GM12878 (cell line): ENCODE measurements at regions not wholly inside any gene's neighbourhood (a gene's known extent, or its start where the extent isn't known, plus 50 kb on each side); places are given as distances from the start of the nearest gene placed in this dataset.

ENCODE experiments used
- ATAC-seq: fragments of 200-7000 bp; cut with Tn5 transposase; 3 replicates; pipeline ENCODE4 v1.9.1; 2020; ENCODE audit warnings: mild to moderate bottlenecking, moderate library complexity
- BruUV-seq: library from RNA; stranded (reverse); fragments of 400-500 nt; replicated peaks from 2 replicates; lab custom pipeline; 2021; lab: Mats Ljungman, UMichigan
- CTCF ChIA-PET: fragments of 300-600 bp; sonication (Branson Sonifier 250); formaldehyde crosslinking; extraction: SDS; loops from one replicate; lab custom pipeline; 2021; ENCODE audit warnings: inconsistent platforms; lab: Yijun Ruan, JAX
- POLR2A ChIA-PET: fragments of 350-600 bp; formaldehyde crosslinking; extraction: SDS; loops from one replicate; lab custom pipeline; 2021; ENCODE audit warnings: inconsistent platforms; lab: Charles Lee
- RAD21 ChIA-PET: fragments of 300-600 bp; sonication (Branson Sonifier 250); formaldehyde crosslinking; loops from one replicate; lab custom pipeline; 2023; ENCODE audit warnings: antibody characterized with exemption; ENCODE audit not compliant: unreplicated experiment; lab: Charles Lee
- SMC1A ChIA-PET: fragments of 300-600 bp; sonication (Branson Sonifier 250); formaldehyde crosslinking; loops from one replicate; lab custom pipeline; 2023; ENCODE audit not compliant: unreplicated experiment, uncharacterized antibody; lab: Charles Lee
- DNase-seq: peaks from one replicate; pipeline ENCODE4 v3.0.0-alpha.2; 2011; ENCODE audit warnings: low read depth, low spot score
- FAIRE-seq: peaks from 3 replicates; lab custom pipeline; 2011; peaks lifted over from hg19 to GRCh38; lab: Jason Lieb, UNC
- H2AFZ ChIP-seq: 2 replicates; pipeline ENCODE4 v1.6.0; 2011; ENCODE audit warnings: low read depth, low read length, control low read depth; ENCODE audit not compliant: control insufficient read depth
- H3K27ac ChIP-seq: 2 replicates; pipeline ENCODE4 v1.5.1; 2011; ENCODE audit warnings: control low read depth; ENCODE audit not compliant: control insufficient read depth, insufficient read depth
- H3K27me3 ChIP-seq, 2 experiments: replicated peaks in 1 of 2; 2 replicates each; pipeline versions ENCODE4 v1.6.0 to v1.6.1; 2011; ENCODE audit warnings: low read length in 1 of 2; ENCODE audit not compliant: control insufficient read depth in 2 of 2, insufficient read depth in 2 of 2
- H3K36me3 ChIP-seq, 2 experiments: 2 replicates each; pipeline ENCODE4 v1.5.1; 2011; ENCODE audit warnings: low read length in 1 of 2; ENCODE audit not compliant: control insufficient read depth in 2 of 2, insufficient read depth in 2 of 2
- H3K4me1 ChIP-seq: 2 replicates; pipeline ENCODE4 v1.6.1; 2011; ENCODE audit warnings: mild to moderate bottlenecking, low read length, moderate library complexity, mixed read lengths; ENCODE audit not compliant: control insufficient read depth, insufficient read depth
- H3K4me2 ChIP-seq: 2 replicates; pipeline ENCODE4 v1.6.0; 2011; ENCODE audit warnings: control low read depth; ENCODE audit not compliant: control insufficient read depth, insufficient read depth
- H3K4me3 ChIP-seq: fragments of 200-600 bp; sonication (generic); 2 replicates; pipeline ENCODE4 v1.5.1; 2016
- H3K79me2 ChIP-seq: 2 replicates; pipeline ENCODE4 v1.6.0; 2011; ENCODE audit warnings: low read length; ENCODE audit not compliant: control insufficient read depth, insufficient read depth
- H3K9ac ChIP-seq: 2 replicates; pipeline ENCODE4 v1.8.0; 2011; ENCODE audit warnings: low read length, control low read depth, mixed read lengths; ENCODE audit not compliant: control insufficient read depth, insufficient read depth
- H3K9me3 ChIP-seq: replicated peaks from 3 replicates; pipeline ENCODE4 v1.5.1; 2011; ENCODE audit warnings: mild to moderate bottlenecking, low read length; ENCODE audit not compliant: control insufficient read depth, insufficient read depth
- H4K20me1 ChIP-seq: 2 replicates; pipeline ENCODE4 v1.6.0; 2011; ENCODE audit not compliant: control insufficient read depth, insufficient read depth
- BMI1 ChIP-seq: fragments of 450-650 bp; IDR thresholded peaks from 2 replicates; pipeline ENCODE4 v1.6.1; 2016; ENCODE audit warnings: mild to moderate bottlenecking, moderate library complexity, borderline replicate concordance
- BRCA1 ChIP-seq: IDR thresholded peaks from 2 replicates; pipeline ENCODE4 v1.6.1; 2011; ENCODE audit warnings: low read depth, low read length, improper control_type of control experiment
- CREB1 ChIP-seq: IDR thresholded peaks from 2 replicates; pipeline ENCODE4 v1.6.1; 2012; ENCODE audit warnings: low read depth, mild to moderate bottlenecking, inconsistent platforms
- CREM ChIP-seq: IDR thresholded peaks from 2 replicates; pipeline ENCODE4 v1.6.1; 2014; ENCODE audit warnings: antibody characterized with exemption, low read depth
- E4F1 ChIP-seq: fragments of 450-650 bp; IDR thresholded peaks from 2 replicates; pipeline ENCODE4 v1.6.1; 2018; ENCODE audit warnings: borderline replicate concordance, mild to moderate bottlenecking; ENCODE audit not compliant: partially characterized antibody
- FOXK2 ChIP-seq: fragments of 450-650 bp; IDR thresholded peaks from 2 replicates; pipeline ENCODE4 v1.6.1; 2017; ENCODE audit warnings: mild to moderate bottlenecking, moderate library complexity
- IRF4 ChIP-seq: IDR thresholded peaks from 2 replicates; pipeline ENCODE4 v1.6.1; 2011; ENCODE audit warnings: low read depth, low read length
- KAT2A ChIP-seq: conservative IDR thresholded peaks from 2 replicates; pipeline ENCODE4 v1.6.1; 2011; ENCODE audit warnings: low read depth, low read length; ENCODE audit not compliant: control insufficient read depth
- MAX ChIP-seq: IDR thresholded peaks from 2 replicates; pipeline ENCODE4 v1.6.1; 2012; ENCODE audit warnings: low read depth, low read length, improper control_type of control experiment
- NKRF ChIP-seq: fragments of 450-650 bp; conservative IDR thresholded peaks from 2 replicates; pipeline ENCODE4 v1.6.1; 2017; ENCODE audit warnings: mild to moderate bottlenecking, moderate library complexity
- NR2C2 ChIP-seq: IDR thresholded peaks from 2 replicates; pipeline ENCODE4 v1.6.1; 2011; ENCODE audit warnings: borderline replicate concordance, low read depth; ENCODE audit not compliant: control insufficient read depth, insufficient read length
- NR2F1 ChIP-seq: fragments of 450-650 bp; conservative IDR thresholded peaks from 2 replicates; pipeline ENCODE4 v1.6.1; 2017; ENCODE audit warnings: mild to moderate bottlenecking
- NRF1 ChIP-seq: conservative IDR thresholded peaks from 2 replicates; pipeline ENCODE4 v1.6.1; 2011; ENCODE audit warnings: mild to moderate bottlenecking, low read depth, low read length, improper control_type of control experiment
- POU2F2 ChIP-seq: IDR thresholded peaks from 3 replicates; pipeline ENCODE4 v1.6.1; 2011; ENCODE audit warnings: low read depth, mild to moderate bottlenecking, low read length, borderline replicate concordance
- REST ChIP-seq: IDR thresholded peaks from 2 replicates; pipeline ENCODE4 v1.6.1; 2012; ENCODE audit warnings: mild to moderate bottlenecking, low read depth, low read length
- SUPT20H ChIP-seq: IDR thresholded peaks from 2 replicates; pipeline ENCODE4 v1.6.1; 2011; ENCODE audit warnings: low read depth, mild to moderate bottlenecking, low read length, moderate library complexity, borderline replicate concordance; ENCODE audit not compliant: control insufficient read depth
- SUZ12 ChIP-seq: fragments of 200-600 bp; sonication (generic); IDR thresholded peaks from one replicate; pipeline ENCODE4 v1.6.1; 2018; ENCODE audit warnings: antibody characterized with exemption, mild to moderate bottlenecking; ENCODE audit not compliant: unreplicated experiment
- YY1 ChIP-seq: IDR thresholded peaks from 2 replicates; pipeline ENCODE4 v1.6.1; 2011; ENCODE audit warnings: low read depth, mild to moderate bottlenecking, low read length
- WGBS: methylation state at CpG from one replicate; pipeline ENCODE4 v1.1.6; 2016; ENCODE audit warnings: low lambda C conversion rate; ENCODE audit not compliant: insufficient replicate concordance, insufficient coverage; ENCODE audit errors: missing lambda C conversion rate; 5-methylcytosine and 5-hydroxymethylcytosine counted together
- in situ Hi-C: fragments of 300-500 bp; cut with MboI; formaldehyde crosslinking; loops from 9 replicates; pipeline ENCODE4 v1.14.3; 2018; ENCODE audit warnings: mixed read lengths
- intact Hi-C: fragments of 100-400 bp; cut with micrococcal nuclease; formaldehyde crosslinking; loops from one replicate; pipeline ENCODE4 v1.14.2; 2022; ENCODE audit not compliant: unreplicated experiment

GRCh38 chr6:134472046-134472445, 154.1 kb upstream of the SGK1 start:
- Histone ChIP-seq H3K4me3 (no peak overlapping the region), H3K79me2 (no peaks in the 10 kb centered on the region), H3K27me3 (no peaks in the 10 kb centered on the region; a peak in 1 of 4 replicates), H3K4me1 (no peaks in the 10 kb centered on the region), H4K20me1 (no peaks in the 10 kb centered on the region), H2AFZ (no peak overlapping the region), H3K9me3 (no peaks in the 10 kb centered on the region), H3K36me3 (no peaks in the 10 kb centered on the region), H3K27ac (no peak overlapping the region), H3K4me2 (no peak overlapping the region), H3K9ac (no peak overlapping the region)
- BruUV-seq, result no TSS peak
- no peak for TF ChIP-seq FOXK2
- TF ChIP-seq IRF4, result no peak
- no peak for TF ChIP-seq NR2C2
- TF ChIP-seq KAT2A, result no peak
- no peak for TF ChIP-seq E4F1
- no peak for TF ChIP-seq POU2F2
- no peak for TF ChIP-seq NRF1
- TF ChIP-seq BRCA1, result no peak
- no peak for TF ChIP-seq SUZ12
- TF ChIP-seq REST, result no peak
- TF ChIP-seq YY1, result no peak
- TF ChIP-seq MAX, result no peak
- TF ChIP-seq SUPT20H, result no peak
- TF ChIP-seq CREM, result no peak
- no peak for TF ChIP-seq CREB1
- TF ChIP-seq BMI1, result no peak
- TF ChIP-seq NKRF, result no peak
- no peak for TF ChIP-seq NR2F1
- intact Hi-C loops, result no loop called here
- POLR2A ChIA-PET, result no interaction called here
- RAD21 ChIA-PET, result no interaction called here
- DNase-seq (no peak), ATAC-seq (no peak), FAIRE-seq (no peak)
- CTCF ChIA-PET, result interaction anchor here (1.1 kb wide), 1 partner anchor 169 kb away, joined by 3 read pairs; no protein-coding TSS in a partner anchor
- WGBS, result 62% methylated on average over 3 of the region's 3 CpGs
- in situ Hi-C loops, result no loop called here
- SMC1A ChIA-PET, result interaction anchor here (1.2 kb wide), 1 partner anchor 16 kb away, joined by 4 read pairs; no protein-coding TSS in a partner anchor
